ENCODE measurements at regions not wholly inside any gene's neighbourhood (a gene's known extent, or its start where the extent isn't known, plus 50 kb on each side); places are given as distances from the start of the nearest gene placed in this dataset.

DNA sequence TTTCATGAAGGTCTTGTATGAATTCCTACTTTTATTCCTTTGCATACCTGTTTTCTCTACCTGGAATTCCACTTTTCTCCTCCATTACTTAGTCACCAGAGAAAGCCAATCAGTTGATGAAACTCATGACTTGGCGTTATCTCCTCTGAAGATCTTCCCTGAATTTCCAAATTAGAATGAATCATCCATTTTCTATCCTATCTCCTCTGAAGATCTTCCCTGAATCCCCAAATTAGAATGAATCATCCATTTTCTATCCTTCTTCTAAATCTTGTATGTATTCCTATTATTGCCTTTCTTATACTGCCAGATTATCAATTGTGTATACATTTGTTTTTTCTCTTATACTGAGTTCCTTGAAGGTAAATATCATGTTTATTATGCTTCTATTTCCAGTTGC lies 440.4 kb downstream of the CCDC85A start:
- DNase-seq = no peak

DNA sequence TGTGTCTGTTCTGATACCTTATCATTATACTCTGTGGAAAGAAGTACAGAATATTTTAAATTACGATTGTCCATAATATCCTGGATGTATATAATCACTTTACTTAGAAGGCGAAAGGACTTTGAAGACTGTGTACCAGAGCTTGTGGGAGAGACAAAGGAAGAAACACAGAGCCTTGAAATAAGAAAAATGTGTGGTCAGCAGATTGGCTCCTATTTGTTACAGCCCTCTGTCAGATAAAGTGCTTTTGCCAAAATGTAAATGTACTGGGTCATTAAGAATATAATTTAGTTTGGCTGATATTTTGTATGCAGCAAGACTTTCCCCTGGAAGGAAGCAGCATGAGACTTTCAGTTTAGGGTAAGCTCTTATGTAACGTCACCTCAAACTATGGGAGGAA lies 443.1 kb downstream of the CCDC85A start:
- DNase-seq = no peak

- DNase-seq = no peak
Observed at GRCh38 chr2:56630286-56630685, 446.5 kb downstream of the CCDC85A start.

GRCh38 chr2:56647997-56648396 lies 464.2 kb downstream of the CCDC85A start:
- no peak for DNase-seq

GRCh38 chr2:56648802-56649201 lies 465.0 kb downstream of the CCDC85A start:
- DNase-seq = no peak

DNA sequence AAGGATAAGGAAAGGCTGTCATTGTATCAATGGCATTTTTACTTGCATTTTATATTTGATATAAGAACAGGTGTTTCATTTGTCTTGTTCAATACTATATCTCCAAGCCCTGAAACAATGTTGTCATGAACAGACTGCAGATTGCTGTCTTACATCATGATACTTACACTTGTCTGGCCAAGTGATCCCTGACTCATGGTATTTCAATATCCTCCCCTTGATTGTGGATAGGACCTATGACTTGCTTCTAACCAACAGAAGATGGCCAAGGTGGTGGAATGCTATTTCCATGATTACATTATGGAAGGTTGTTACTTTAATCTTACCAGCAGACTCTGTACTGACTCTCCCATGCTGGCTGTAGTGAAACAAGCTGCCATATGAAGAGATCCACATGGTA lies 471.1 kb downstream of the CCDC85A start:
- no peak for DNase-seq

- no peak for DNase-seq
Observed at GRCh38 chr2:56656826-56657225, 473.0 kb downstream of the CCDC85A start.

DNA sequence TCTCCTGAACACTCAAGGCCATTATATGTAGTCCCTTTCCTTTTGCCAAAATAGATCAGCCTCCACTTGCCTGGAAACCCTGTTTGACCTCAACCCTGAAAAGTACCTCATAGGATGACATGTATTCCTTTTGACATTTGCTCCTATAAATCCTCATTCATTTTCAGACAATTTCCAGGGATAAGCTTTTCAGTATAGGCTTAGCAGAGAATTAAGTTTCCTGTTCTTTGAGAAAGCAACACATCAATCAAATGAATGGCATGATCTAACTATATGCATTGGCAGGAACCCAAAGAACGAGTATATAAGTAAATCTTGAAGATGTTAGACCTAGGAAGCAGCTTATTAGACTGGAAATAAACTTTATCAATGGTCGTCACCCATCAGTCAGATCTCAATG lies 483.0 kb downstream of the CCDC85A start:
- no peak for DNase-seq

DNA sequence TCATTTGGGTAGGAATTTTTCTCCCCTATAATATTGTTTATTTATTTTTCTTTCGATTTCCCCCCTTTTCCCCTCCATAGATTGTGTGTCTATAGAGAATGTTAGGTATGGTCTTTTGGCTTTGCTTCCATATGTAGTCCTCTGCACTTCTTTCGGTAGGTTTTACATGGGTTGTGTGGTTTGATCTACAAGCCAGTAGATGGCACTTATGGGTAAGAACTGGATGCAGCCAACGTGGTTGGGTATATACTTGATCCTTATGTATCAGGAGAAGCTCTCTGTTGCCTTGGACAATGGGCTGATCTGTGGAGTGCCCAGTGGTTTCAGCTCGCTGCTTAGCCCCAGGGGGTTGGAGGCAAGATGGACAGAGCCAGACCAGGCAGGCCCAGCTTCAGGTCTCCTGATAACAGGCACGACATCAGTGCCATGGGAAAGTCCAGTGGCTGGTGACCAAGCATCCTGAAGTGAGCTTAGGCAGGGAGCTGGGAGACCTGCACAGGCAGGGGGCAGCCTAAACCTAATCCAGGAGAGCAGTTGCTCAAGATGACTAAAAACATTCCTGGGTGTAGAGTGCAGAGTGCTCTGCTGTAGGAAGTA lies 488.3 kb downstream of the CCDC85A start:
- DNase-seq = no peak

DNA sequence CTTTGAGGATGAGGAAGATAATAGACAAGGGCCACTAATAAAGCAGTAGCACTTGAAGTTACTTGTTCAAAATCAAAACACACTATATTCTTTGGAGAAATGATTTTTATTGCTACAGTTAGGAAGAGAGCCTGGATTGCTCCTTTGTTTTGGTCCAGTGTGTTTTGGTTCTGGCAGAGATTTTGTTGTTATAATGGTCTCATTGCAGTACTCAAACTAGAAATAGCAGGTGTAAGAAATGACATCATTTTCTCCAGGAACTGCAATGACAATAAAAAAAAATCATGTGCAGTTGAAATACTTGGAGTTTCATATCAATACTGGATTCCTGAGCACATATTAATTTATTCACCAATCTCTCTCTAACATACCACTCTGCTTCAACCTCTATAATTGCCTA lies 490.3 kb downstream of the CCDC85A start:
- DNase-seq = peak; percentile 10

GRCh38 chr2:56676966-56677365 lies 493.2 kb downstream of the CCDC85A start:
- no peak for DNase-seq

DNA sequence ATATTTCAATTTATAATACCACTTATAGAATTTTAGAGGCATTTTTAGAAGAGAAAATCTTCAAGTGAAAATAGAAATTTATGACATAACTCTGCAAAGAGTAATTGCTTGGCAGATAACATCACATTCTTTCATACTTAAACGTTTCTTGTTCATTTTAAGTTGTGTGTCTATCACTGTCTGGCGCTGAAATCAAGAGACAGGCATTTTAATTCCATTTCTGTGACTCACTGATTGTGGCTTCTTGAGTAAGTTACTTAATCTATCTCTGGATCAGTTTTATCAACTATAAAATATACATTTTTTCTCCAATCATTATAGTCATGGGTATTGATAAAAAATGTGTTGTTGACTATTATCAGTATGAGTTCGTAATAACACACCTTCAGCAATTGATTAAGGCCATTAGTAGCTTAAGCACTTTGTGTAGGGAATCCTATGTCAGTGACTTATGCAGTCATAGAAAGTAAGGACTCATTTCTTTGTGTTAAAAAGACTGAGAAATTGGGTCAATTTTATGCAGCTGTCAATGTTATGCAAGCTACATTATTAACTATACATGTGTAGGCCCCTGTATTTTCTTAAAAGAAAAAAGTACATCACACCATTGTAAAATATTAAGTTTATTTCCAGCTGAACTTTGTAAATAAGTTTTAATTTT lies 497.3 kb downstream of the CCDC85A start:
- no peak for DNase-seq

- no peak for DNase-seq
Observed at GRCh38 chr2:56681659-56682396, 498.0 kb downstream of the CCDC85A start.

- DNase-seq = no peak
Observed at GRCh38 chr2:56682397-56682760, 498.6 kb downstream of the CCDC85A start.

DNA sequence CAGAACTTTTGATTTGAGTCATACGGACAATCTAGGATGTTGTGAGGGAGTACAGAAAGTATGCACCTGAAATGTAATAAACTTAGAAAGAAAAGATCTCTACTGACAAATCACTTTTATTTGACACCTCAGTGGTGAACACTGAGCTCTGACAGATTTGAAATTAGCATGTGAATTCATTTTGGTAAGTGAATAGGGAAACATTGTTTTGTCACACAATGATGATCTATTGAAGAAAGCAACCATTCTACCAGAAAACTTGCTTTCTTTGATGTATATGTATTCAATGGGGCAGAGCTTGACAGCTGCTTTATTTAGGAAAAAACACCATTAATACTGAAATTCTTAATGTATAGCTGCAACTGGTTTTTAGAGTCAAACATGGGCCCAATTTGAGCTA lies 500.5 kb downstream of the CCDC85A start:
- DNase-seq = no peak

- no peak for DNase-seq
Observed at GRCh38 chr2:56685205-56685604, 501.4 kb downstream of the CCDC85A start.

DNA sequence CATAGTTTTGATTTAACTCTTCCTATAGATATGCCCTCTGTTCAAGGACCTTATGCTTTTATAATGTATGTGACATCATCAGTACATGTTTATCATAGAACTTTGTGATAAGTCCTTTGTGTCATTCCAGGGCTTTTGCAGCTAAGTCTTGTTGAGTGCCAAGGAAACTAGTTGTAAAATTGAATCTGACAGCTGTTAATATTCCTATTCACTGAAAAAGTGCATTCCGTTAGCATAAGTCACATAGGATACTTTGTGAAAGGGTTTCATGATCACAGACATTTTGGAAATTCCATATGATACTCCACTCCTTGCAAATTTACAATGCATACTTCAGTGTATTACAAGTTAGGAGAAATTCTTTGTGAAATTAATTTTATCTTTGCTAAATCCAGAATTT lies 503.4 kb downstream of the CCDC85A start:
- DNase-seq = no peak

DNA sequence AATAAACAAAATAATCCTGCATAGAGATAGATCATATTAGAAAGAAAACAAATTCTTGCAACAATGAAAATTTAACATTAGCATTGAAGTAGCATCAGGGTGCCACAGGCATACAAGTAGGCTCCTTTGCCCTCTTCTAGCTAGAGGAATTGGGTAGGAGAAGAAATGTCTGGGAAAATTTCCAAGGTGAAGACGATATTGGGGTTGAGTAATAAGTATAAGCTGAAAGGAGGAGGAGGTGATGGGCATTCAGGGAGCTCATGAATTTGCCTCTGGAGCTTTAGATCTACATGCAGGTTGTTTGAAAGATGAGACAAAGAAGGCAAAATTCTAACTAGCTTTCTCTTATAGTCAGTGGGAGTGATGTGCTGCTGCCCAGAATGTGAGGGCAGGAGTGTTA lies 504.9 kb downstream of the CCDC85A start:
- DNase-seq = no peak

- no peak for DNase-seq
Observed at GRCh38 chr2:56693501-56693900, 509.7 kb downstream of the CCDC85A start.

DNA sequence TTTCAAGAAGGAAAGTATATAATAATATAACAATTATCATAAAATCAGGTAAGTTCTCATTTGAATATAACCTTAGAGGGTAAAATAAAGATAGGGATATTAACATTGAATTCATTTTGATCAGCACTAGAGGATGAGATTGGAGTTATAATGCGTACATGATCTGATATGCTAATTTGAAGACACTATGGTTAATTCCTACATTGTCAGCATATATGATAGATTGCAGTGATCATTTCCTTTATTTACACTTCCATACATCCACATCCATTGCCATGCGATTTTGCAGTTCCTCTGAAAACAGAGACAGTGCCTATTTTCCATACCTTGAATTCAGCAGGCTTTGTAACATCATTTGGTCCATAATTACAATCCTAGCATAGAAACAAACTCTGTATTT lies 519.2 kb downstream of the CCDC85A start:
- no peak for DNase-seq

GRCh38 chr2:56705713-56706112 lies 521.9 kb downstream of the CCDC85A start:
- DNase-seq = no peak

GRCh38 chr2:56707218-56707617 lies 523.4 kb downstream of the CCDC85A start:
- DNase-seq = no peak

DNA sequence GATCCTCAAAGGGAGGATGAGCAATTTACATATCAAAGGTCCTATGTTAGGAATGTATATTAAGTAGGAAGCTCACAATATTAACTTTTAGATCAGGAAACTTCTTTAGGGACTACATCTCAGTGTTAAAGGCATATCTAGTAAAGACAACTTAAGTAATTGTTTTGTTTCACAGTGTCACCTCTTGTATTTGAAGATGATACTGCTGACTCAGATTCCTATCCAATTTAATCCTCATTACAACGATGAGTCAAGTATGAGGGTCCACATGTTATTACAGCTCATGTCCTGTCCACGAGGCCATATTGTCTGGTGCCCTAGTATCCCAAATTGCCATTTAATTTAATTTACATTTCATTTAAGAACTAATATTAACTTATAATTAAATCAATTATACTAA lies 523.9 kb downstream of the CCDC85A start:
- DNase-seq = no peak

DNA sequence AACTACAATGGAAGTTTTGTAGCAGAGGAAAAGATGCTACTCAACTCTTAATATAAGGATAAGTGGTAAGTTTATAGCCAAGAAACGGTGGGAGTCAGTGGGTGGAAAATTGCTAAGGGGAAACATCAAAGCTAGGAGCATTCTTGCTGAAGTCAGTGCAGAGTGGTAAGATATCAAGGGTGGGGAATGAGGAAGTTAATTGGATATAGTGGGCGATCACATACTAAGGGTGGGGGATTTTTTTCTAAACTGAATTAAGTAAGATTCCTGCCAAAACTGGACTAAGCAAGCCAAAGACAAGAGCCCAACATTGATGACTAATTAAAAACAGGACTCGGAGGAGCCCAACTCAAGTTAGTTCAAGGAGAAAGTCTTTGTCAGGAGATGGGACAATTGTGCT lies 525.4 kb downstream of the CCDC85A start:
- DNase-seq = no peak

Measured in NCI-H1417 treated with DMSO at 0.1 percent for 48 hours (cell line).